Ovary (tissue), 7 donors: ENCODE measurements at regions not wholly inside any gene's neighbourhood (a gene's known extent, or its start where the extent isn't known, plus 50 kb on each side); places are given as distances from the start of the nearest gene placed in this dataset.

Source experiments
- DNase-seq, 5 donors: peaks; one replicate each; pipeline ENCODE4 v3.0.0-alpha.2; 2019 to 2020
- H3K27ac ChIP-seq, 2 donors: fragments of 200-600 bp; one replicate each; pipeline versions ENCODE4 v1.5.1 to v1.8.0; 2019 to 2022
- H3K27me3 ChIP-seq: fragments of 200-600 bp; one replicate; pipeline ENCODE4 v1.8.0; 2022
- H3K36me3 ChIP-seq: fragments of 200-600 bp; sonication (generic); one replicate; pipeline ENCODE4 v1.5.1; 2019
- H3K4me1 ChIP-seq: one replicate; pipeline ENCODE4 v1.8.1; 2013; ENCODE audit warnings: mild to moderate bottlenecking, moderate library complexity; ENCODE audit not compliant: insufficient read depth
- H3K4me3 ChIP-seq: fragments of 200-600 bp; sonication (generic); one replicate; pipeline ENCODE4 v1.5.1; 2017
- H3K9me3 ChIP-seq, 2 donors: fragments of 200-600 bp in 1 of 2; sonication (generic) in 1 of 2; one replicate each; pipeline versions ENCODE4 v1.5.1 to v1.8.1; 2013 to 2019; ENCODE audit warnings: mild to moderate bottlenecking in 1 of 2, moderate library complexity in 1 of 2
- CTCF ChIP-seq, 3 donors: fragments of 450-650 bp in 2 of 3; fragments of 200-600 bp in 1 of 3; IDR thresholded peaks; one replicate each; pipeline versions ENCODE4 v1.5.1 to v1.8.0; 2016 to 2022; ENCODE audit warnings: antibody characterized with exemption in 3 of 3, mild to moderate bottlenecking in 1 of 3
- EP300 ChIP-seq: sonication (generic); formaldehyde crosslinking; IDR thresholded peaks from one replicate; pipeline ENCODE4 v1.6.1; 2017; ENCODE audit warnings: antibody characterized with exemption
- POLR2A ChIP-seq: fragments of 450-650 bp; IDR thresholded peaks from one replicate; pipeline ENCODE4 v1.6.1; 2017; ENCODE audit warnings: antibody characterized with exemption, mild to moderate bottlenecking, moderate library complexity
- WGBS, 3 donors: extraction: QIAGEN DNeasy Blood & Tissue Kit in 1 of 3; methylation state at CpG; one replicate each; pipeline versions ENCODE4 v1.1.5 to v1.1.7; 2013 to 2017; 5-methylcytosine and 5-hydroxymethylcytosine counted together
- intact Hi-C, 4 donors: fragments of 100-400 bp; cut with DNase I; formaldehyde crosslinking; loops; one replicate each; pipeline versions ENCODE4 v1.11.0 to v1.15.1; 2022 to 2023
- donor health status: DM: no; HTN: no; CAD: no; lungs with moderate emphysema.
- donor health status: DM: no; HTN: no; CAD: no.
- donor health status: Bipolar disorder and iron deficiency.
- donor health status: DM: no; HTN: no; CAD: no.
- donor health status: DM: yes; HTN: yes; CAD: no.

GRCh38 chr14:62126879-62127478 is 364.8 kb downstream of the SNAPC1 start:
- no peak overlapping the region for H3K4me3 ChIP-seq
- no peaks in the 10 kb centered on the region for H3K27me3 ChIP-seq
- H3K27ac ChIP-seq, result no peak overlapping the region
- DNase-seq, result no peak
- H3K36me3 ChIP-seq, result no peaks in the 10 kb centered on the region
- no peaks in the 10 kb centered on the region for H3K4me1 ChIP-seq
- 3 to 5% (median 4%) methylated on average over 7 of the region's 7 CpGs for WGBS, 3 donors
- intact Hi-C loops, result no loop called here
- no peaks in the 10 kb centered on the region for H3K9me3 ChIP-seq
- TF ChIP-seq CTCF (IDR thresholded peaks at IDR 0.05), result no peak
- TF ChIP-seq EP300, result no peak
- no peak for TF ChIP-seq POLR2A

GRCh38 chr14:62130441-62130840 is 368.2 kb downstream of the SNAPC1 start:
- no peak overlapping the region for H3K27ac ChIP-seq
- WGBS, 3 donors, result 79 to 83% (median 80%) methylated on average over 4 of the region's 4 CpGs
- TF ChIP-seq EP300, result no peak
- TF ChIP-seq CTCF (IDR thresholded peaks at IDR 0.05), result no peak
- TF ChIP-seq POLR2A, result no peak

GRCh38 chr14:62133776-62134550 is 371.7 kb downstream of the SNAPC1 start:
- no peak overlapping the region for H3K4me3 ChIP-seq
- no peak for DNase-seq
- H3K9me3 ChIP-seq, result no peaks in the 10 kb centered on the region
- no peaks in the 10 kb centered on the region for H3K36me3 ChIP-seq
- no peak overlapping the region for H3K27ac ChIP-seq
- WGBS, 3 donors, result 0 to 5% (median 4%) methylated on average over 1 of the region's 1 CpG
- no peaks in the 10 kb centered on the region for H3K27me3 ChIP-seq
- H3K4me1 ChIP-seq, result peaks cover 2% of the 10 kb centered on the region
- intact Hi-C loops, result no loop called here
- no peak for TF ChIP-seq POLR2A
- no peak for TF ChIP-seq EP300
- no peak for TF ChIP-seq CTCF (IDR thresholded peaks at IDR 0.05)

More at GRCh38 chr14:62130441-62130840, 368.2 kb downstream of the SNAPC1 start:
- Histone ChIP-seq H3K36me3 (no peaks in the 10 kb centered on the region), H3K4me3 (no peak overlapping the region), H3K4me1 (no peaks in the 10 kb centered on the region), H3K9me3 (no peaks in the 10 kb centered on the region), H3K27me3 (no peaks in the 10 kb centered on the region)
- no peak for DNase-seq
- intact Hi-C loops, result no loop called here

GRCh38 chr14:62138593-62138992 is 376.4 kb downstream of the SNAPC1 start:
- no peak for TF ChIP-seq CTCF (IDR thresholded peaks at IDR 0.05)
- TF ChIP-seq POLR2A, result no peak
- TF ChIP-seq EP300, result no peak
- intact Hi-C loops, result no loop called here
- H3K27ac ChIP-seq, result no peak overlapping the region

More at GRCh38 chr14:62138593-62138992, 376.4 kb downstream of the SNAPC1 start:
- Histone ChIP-seq H3K36me3 (no peaks in the 10 kb centered on the region), H3K9me3 (no peaks in the 10 kb centered on the region), H3K4me3 (no peak overlapping the region), H3K27me3 (no peaks in the 10 kb centered on the region), H3K4me1 (peaks cover 2% of the 10 kb centered on the region)
- 9 to 15% (median 15%) methylated on average over 1 of the region's 1 CpG for WGBS, 3 donors
- no peak for DNase-seq
